ENCODE measurements at regions not wholly inside any gene's neighbourhood (a gene's known extent, or its start where the extent isn't known, plus 50 kb on each side); places are given as distances from the start of the nearest gene placed in this dataset.
"Not testable (repeated sequence)": the region's sequence is repeated elsewhere in the genome, so short reads cannot be mapped to it uniquely, and the experiment has no call there.

GRCh38 chr13:63444225-63444624, 2028.6 kb upstream of the PCDH20 start:
- TF ChIP-seq SP1, FOXA2 (IDR thresholded peaks at IDR 0.05): not testable (repeated sequence)

Data from liver (tissue), 2 donors.